ENCODE measurements at regions not wholly inside any gene's neighbourhood (a gene's known extent, or its start where the extent isn't known, plus 50 kb on each side); places are given as distances from the start of the nearest gene placed in this dataset.

DNA sequence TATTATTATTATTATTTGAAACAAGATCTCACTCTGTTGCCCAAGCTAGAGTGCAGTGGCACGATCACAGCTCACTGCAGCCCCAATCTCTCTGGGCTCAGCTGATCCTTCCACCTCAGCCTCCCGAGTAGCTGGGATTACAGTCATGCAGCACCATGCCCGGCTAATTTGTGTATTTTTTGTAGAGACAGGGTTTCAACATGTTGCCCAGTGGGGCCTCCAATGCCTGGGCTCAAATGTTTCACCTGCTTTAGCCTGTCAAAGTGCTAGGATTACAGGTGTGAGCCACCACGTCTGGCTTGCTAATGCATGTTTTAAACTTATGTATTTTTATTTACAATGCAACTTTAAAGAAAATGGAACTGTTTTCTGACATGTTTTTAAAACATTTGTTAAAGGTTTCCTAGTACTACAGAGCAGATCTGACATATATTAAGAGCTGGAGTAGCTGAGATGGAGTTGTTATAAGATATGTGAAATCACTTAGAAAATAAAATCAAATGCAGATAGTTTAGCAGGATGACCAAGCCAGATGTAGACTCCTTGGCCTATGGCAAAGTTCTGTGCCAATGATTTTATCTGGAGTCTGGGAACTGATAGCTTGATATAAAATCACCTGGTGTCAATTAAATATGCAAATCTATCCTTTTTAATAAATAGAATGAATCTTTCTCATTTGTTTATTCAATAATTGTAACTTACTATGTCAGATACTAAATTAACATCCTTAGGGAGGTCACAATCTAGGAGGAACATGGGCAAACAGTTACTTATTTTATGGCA is 310.1 kb upstream of the NAALADL2 start:
- TF ChIP-seq ZNF843 (tag by site-specific recombination; IDR thresholded peaks at IDR 0.05) (no peak), ZNF670 (tag by site-specific recombination; IDR thresholded peaks at IDR 0.05; ENCODE audit: low read depth) (no peak)

All from HEK293 (cell line).